Stimulated activated CD4-positive, alpha-beta T cell treated with anti-CD3 and anti-CD28 coated beads, Interleukin-1b, Interleukin-23, amount 100 ng/mL, for 4 hours (primary cell): ENCODE measurements at regions not wholly inside any gene's neighbourhood (a gene's known extent, or its start where the extent isn't known, plus 50 kb on each side); places are given as distances from the start of the nearest gene placed in this dataset.
A peak's percentile ranks its signal among the peaks of the same experiment; 100 is the strongest.

Experiments
- DNase-seq, 2 donors: peaks; one replicate each; pipeline ENCODE4 v3.0.0-alpha.2; 2020; ENCODE audit warnings: low read depth in 2 of 2

- no peak for DNase-seq
These were observed 247.5 kb downstream of the MBNL1 start for GRCh38 chr3:152516216-152516615.

GRCh38 chr3:152517502-152517901, 248.8 kb downstream of the MBNL1 start:
- no peak for DNase-seq

GRCh38 chr3:152518346-152518745, 249.6 kb downstream of the MBNL1 start:
- DNase-seq: no peak

- no peak for DNase-seq
These were observed 250.6 kb downstream of the MBNL1 start for GRCh38 chr3:152519376-152519775.

- DNase-seq: no peak
These were observed 253.3 kb downstream of the MBNL1 start for GRCh38 chr3:152522036-152522435.

- DNase-seq: peak in 1 of 2 donors; percentile 35
These were observed 255.7 kb downstream of the MBNL1 start for GRCh38 chr3:152524198-152525140.

GRCh38 chr3:152531717-152532116, 263.0 kb downstream of the MBNL1 start:
- DNase-seq: no peak

GRCh38 chr3:152538518-152538917, 269.8 kb downstream of the MBNL1 start:
- DNase-seq: no peak

GRCh38 chr3:152539191-152539764, 270.5 kb downstream of the MBNL1 start:
- DNase-seq: no peak

- DNase-seq: no peak
These were observed 271.4 kb downstream of the MBNL1 start for GRCh38 chr3:152540120-152540519.

- DNase-seq: no peak
These were observed 278.4 kb downstream of the MBNL1 start for GRCh38 chr3:152547153-152547552.

- no peak for DNase-seq
These were observed 280.5 kb downstream of the MBNL1 start for GRCh38 chr3:152549263-152549662.

- no peak for DNase-seq
These were observed 281.6 kb downstream of the MBNL1 start for GRCh38 chr3:152550284-152550683.

GRCh38 chr3:152554980-152555379, 280.0 kb upstream of the P2RY1 start:
- no peak for DNase-seq

- DNase-seq: no peak
These were observed 279.2 kb upstream of the P2RY1 start for GRCh38 chr3:152555666-152556291.

GRCh38 chr3:152556731-152557254, 278.1 kb upstream of the P2RY1 start:
- DNase-seq: no peak

GRCh38 chr3:152557302-152557999, 277.5 kb upstream of the P2RY1 start:
- DNase-seq: no peak

GRCh38 chr3:152558386-152558785, 276.5 kb upstream of the P2RY1 start:
- DNase-seq: no peak

- DNase-seq: no peak
These were observed 275.7 kb upstream of the P2RY1 start for GRCh38 chr3:152559246-152559645.

GRCh38 chr3:152564459-152564858, 270.5 kb upstream of the P2RY1 start:
- DNase-seq: no peak

- peak in 1 of 2 donors; percentile 11 for DNase-seq
These were observed 260.4 kb upstream of the P2RY1 start for GRCh38 chr3:152574461-152575079.
